ENCODE measurements at regions not wholly inside any gene's neighbourhood (a gene's known extent, or its start where the extent isn't known, plus 50 kb on each side); places are given as distances from the start of the nearest gene placed in this dataset.

DNA sequence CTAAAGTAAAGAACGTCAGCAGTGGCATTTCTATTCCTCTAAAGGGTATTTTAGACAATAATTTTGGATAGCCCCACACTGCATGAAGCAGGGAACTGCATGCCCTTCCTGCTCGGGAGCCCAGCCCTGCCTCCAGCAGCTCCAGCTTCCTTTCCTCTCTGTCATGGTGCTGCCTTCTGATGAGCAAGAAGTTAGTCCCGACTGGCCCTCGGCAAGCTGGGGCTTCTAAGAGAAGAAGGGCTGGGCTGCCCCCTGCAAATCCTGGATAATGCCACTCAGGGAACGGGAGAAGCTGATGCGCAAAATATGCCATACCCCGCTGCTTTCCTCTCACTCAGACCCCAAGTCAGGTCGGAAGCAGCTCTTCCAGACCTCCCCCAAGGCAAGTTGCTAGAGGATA, 296.4 kb downstream of the ETS1 start:
- peaks cover 0 to 29% of the 10 kb centered on the region in 2 donors for H3K4me1 ChIP-seq
- H3K36me3 ChIP-seq, result no peaks in the 10 kb centered on the region
- H3K27ac ChIP-seq, result peak overlapping the region in 1 of 2 donors; percentile 45
- no peak for DNase-seq (ENCODE audit: low spot score)
- no peak overlapping the region for H3K4me3 ChIP-seq
- TF ChIP-seq, protein P1, sequence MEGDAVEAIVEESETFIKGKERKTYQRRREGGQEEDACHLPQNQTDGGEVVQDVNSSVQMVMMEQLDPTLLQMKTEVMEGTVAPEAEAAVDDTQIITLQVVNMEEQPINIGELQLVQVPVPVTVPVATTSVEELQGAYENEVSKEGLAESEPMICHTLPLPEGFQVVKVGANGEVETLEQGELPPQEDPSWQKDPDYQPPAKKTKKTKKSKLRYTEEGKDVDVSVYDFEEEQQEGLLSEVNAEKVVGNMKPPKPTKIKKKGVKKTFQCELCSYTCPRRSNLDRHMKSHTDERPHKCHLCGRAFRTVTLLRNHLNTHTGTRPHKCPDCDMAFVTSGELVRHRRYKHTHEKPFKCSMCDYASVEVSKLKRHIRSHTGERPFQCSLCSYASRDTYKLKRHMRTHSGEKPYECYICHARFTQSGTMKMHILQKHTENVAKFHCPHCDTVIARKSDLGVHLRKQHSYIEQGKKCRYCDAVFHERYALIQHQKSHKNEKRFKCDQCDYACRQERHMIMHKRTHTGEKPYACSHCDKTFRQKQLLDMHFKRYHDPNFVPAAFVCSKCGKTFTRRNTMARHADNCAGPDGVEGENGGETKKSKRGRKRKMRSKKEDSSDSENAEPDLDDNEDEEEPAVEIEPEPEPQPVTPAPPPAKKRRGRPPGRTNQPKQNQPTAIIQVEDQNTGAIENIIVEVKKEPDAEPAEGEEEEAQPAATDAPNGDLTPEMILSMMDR (IDR thresholded peaks at IDR 0.05), result no peak
- H3K27me3 ChIP-seq, result no peaks in the 10 kb centered on the region
- H3K9me3 ChIP-seq, result no peaks in the 10 kb centered on the region

DNA sequence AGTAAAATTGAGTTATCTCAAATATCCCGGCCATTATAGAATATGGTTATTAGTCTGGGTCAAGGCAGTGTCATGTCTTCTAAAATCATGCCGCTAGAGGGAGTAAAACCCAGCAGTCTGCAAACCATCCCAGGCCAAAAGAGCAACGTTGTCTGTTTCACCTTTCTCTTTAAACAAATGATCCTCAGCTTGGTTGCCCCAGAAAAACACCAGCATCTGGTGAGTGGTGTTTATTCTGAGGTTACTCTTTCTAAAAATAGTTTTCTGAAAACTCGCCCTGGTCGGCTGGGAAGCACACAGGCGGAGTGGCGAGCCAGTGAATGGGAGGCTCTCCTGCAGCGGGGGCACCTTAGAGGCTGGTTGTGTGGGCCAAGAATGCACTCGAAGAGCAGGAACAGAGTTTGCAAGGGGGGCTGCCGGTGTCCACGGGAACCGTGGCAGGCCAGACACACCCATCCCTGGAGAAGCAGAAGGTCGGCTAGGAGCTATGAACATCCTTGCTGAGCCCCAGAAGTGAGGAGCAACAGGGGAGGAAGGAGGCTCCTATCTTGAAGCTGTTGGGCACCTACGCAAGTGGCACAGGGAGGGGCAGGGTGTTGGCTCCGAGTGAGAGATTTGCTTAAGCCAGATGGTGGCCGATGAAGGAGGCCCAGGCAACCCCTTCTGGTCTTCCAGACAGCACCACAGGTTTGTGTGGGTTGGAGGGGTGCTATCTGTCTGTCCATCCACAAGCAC, 297.1 kb downstream of the ETS1 start:
- peak; percentile 63 for DNase-seq (ENCODE audit: low spot score)
- TF ChIP-seq, protein P1 (IDR thresholded peaks at IDR 0.05), result peak; percentile 81 to 90
- Histone ChIP-seq H3K27me3 (no peaks in the 10 kb centered on the region), H3K4me1 (peaks cover 0 to 29% of the 10 kb centered on the region in 2 donors), H3K27ac (peak overlapping the region; percentile 32 to 45), H3K4me3 (peak overlapping the region in 1 of 2 donors; percentile 3), H3K9me3 (no peaks in the 10 kb centered on the region), H3K36me3 (no peaks in the 10 kb centered on the region)

DNA sequence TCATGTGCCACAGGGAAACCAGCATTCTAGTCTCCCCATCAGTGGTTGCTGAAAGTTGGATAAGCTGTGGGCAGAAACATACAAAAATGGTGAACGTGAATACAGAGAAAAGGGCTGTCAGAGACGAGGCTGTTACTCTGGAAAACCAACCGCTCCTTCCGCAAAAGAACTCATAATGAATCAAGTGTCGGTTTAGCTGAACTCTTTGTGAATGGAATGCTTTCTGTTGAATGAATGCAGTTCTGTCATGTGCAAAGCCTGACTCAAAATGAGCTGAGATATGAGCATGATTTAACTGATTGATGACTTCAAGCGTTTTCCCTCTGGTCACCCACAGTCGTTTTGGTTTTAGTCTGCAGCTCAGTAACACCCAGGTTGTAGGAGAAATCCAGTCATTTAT, 298.3 kb downstream of the ETS1 start:
- Histone ChIP-seq H3K27ac (no peak overlapping the region), H3K4me3 (no peak overlapping the region), H3K36me3 (no peaks in the 10 kb centered on the region), H3K27me3 (no peaks in the 10 kb centered on the region), H3K9me3 (no peaks in the 10 kb centered on the region), H3K4me1 (peaks cover 0 to 25% of the 10 kb centered on the region in 2 donors)
- TF ChIP-seq, protein P1 (IDR thresholded peaks at IDR 0.05), result no peak
- DNase-seq (ENCODE audit: low spot score), result no peak

DNA sequence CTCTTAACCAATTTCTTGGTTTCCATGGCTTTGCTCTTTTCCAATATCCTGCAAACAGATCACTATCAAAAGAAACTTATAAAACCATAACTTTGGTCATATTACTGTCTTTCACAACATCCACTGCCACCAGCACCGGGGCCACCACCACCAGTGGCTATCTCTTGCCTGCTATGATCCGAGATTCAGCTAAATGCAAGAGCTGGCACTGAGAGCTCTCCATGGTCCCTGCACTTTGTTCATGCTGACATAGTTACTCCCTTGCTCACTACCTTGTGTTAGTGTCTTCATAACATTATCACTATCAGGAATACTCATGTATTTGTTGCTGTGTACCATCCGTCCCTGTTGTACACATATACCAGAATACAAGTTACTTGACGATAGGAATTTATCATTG, 299.0 kb downstream of the ETS1 start:
- Histone ChIP-seq H3K36me3 (no peaks in the 10 kb centered on the region), H3K9me3 (no peaks in the 10 kb centered on the region), H3K27me3 (no peaks in the 10 kb centered on the region), H3K27ac (no peak overlapping the region), H3K4me3 (no peak overlapping the region), H3K4me1 (peaks cover 0 to 25% of the 10 kb centered on the region in 2 donors)
- DNase-seq (ENCODE audit: low spot score), result no peak
- TF ChIP-seq, protein P1 (IDR thresholded peaks at IDR 0.05), result no peak

DNA sequence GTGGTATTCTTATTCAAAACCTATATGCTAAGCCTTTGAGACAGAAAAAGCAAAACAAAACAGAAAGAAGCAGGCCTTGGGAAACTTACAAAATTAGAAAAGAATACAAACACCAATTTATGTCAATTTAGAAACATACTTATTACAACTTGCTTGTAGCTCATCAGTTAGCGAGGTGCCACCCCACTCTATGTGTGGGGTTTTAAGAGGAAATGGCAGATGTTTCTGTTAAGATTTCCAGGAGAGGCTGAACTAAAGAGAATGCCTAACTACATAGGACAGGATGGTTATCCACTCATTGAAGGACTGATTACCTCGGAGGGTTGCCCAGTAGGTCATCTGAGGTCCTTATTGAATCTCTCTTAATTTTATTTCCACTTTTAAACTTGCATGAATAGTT, 302.0 kb downstream of the ETS1 start:
- Histone ChIP-seq H3K4me3 (no peak overlapping the region), H3K4me1 (peaks cover 0 to 7% of the 10 kb centered on the region in 2 donors), H3K27me3 (no peaks in the 10 kb centered on the region), H3K36me3 (no peaks in the 10 kb centered on the region), H3K27ac (no peak overlapping the region), H3K9me3 (no peaks in the 10 kb centered on the region)
- no peak for DNase-seq (ENCODE audit: low spot score)
- TF ChIP-seq, protein P1 (IDR thresholded peaks at IDR 0.05), result no peak

DNA sequence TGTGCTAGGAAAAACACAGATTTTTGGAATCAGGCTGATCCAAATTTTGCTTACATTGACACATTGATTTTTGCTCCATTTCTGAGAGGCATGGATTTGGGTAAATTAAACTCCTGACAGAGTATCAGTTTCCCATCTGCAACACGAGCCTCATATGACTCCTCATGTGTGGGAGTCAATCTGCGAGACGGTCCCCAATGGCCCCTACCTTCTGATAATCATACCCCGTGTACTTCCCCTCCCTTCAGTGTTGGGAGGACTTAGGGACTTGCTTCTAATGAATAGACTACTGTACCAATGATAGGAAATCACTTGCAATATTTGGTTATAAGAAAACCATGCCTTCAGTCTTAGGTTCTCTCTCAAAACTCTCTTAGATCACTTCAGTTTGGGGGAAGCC, 302.7 kb downstream of the ETS1 start:
- Histone ChIP-seq H3K27ac (no peak overlapping the region), H3K36me3 (no peaks in the 10 kb centered on the region), H3K4me3 (no peak overlapping the region), H3K4me1 (no peaks in the 10 kb centered on the region), H3K27me3 (no peaks in the 10 kb centered on the region), H3K9me3 (no peaks in the 10 kb centered on the region)
- TF ChIP-seq, protein P1 (IDR thresholded peaks at IDR 0.05), result no peak
- DNase-seq (ENCODE audit: low spot score), result no peak

Data from right atrium auricular region (tissue), 2 donors.